SK-N-SH (cell line): ENCODE measurements at regions not wholly inside any gene's neighbourhood (a gene's known extent, or its start where the extent isn't known, plus 50 kb on each side); places are given as distances from the start of the nearest gene placed in this dataset.

ENCODE experiments used
- CTCF ChIA-PET: fragments of 300-600, 350-600 bp; formaldehyde crosslinking; extraction: SDS; loops from one replicate; lab custom pipeline; 2021; lab: Yijun Ruan, JAX
- POLR2A ChIA-PET: fragments of 350-600 bp; sonication (Branson Sonifier 250); formaldehyde crosslinking; extraction: SDS; loops from one replicate; lab custom pipeline; 2020; ENCODE audit warnings: antibody characterized with exemption, inconsistent platforms; lab: Yijun Ruan, JAX
- DNase-seq: peaks from one replicate; pipeline ENCODE4 v3.0.0; 2012
- H2AFZ ChIP-seq: fragments of 200-600 bp; sonication (generic); 2 replicates; pipeline ENCODE4 v1.8.1; 2016; ENCODE audit warnings: antibody characterized with exemption, mild to moderate bottlenecking, low read depth
- H3F3A ChIP-seq: fragments of 200-600 bp; sonication (generic); replicated peaks from 2 replicates; pipeline ENCODE3; 2016; ENCODE audit warnings: antibody characterized with exemption, mild to moderate bottlenecking; ENCODE audit not compliant: insufficient read depth
- H3K27ac ChIP-seq, 2 experiments: fragments of 200-500 bp in 1 of 2; fragments of 200-600 bp in 1 of 2; sonication (Bioruptor generic) in 1 of 2; sonication (generic), shearing (Covaris generic) in 1 of 2; 2 replicates each; pipeline versions ENCODE4 v1.5.1 to v1.6.1; 2014 to 2016; ENCODE audit warnings: low read depth in 2 of 2, inconsistent platforms in 1 of 2, low read length in 1 of 2, mild to moderate bottlenecking in 1 of 2, mixed read lengths in 1 of 2
- H3K27me3 ChIP-seq: fragments of 200-600 bp; sonication (generic), shearing (Covaris generic); 2 replicates; pipeline ENCODE4 v1.6.1; 2016; ENCODE audit warnings: mixed run types; ENCODE audit not compliant: insufficient read depth
- H3K36me3 ChIP-seq, 2 experiments: fragments of 200-500 bp in 1 of 2; fragments of 200-600 bp in 1 of 2; sonication (Bioruptor generic) in 1 of 2; sonication (generic) in 1 of 2; replicated peaks in 1 of 2; 2 replicates each; pipeline versions ENCODE3 to v1.5.1; 2014 to 2016; ENCODE audit warnings: low read length in 1 of 2, mild to moderate bottlenecking in 1 of 2; ENCODE audit not compliant: insufficient read depth in 2 of 2, control insufficient read depth in 1 of 2
- H3K4me1 ChIP-seq, 2 experiments: fragments of 200-500 bp in 1 of 2; fragments of 200-600 bp in 1 of 2; sonication (Bioruptor generic) in 1 of 2; sonication (generic), shearing (Covaris generic) in 1 of 2; 2 replicates each; pipeline versions ENCODE4 v1.5.1 to v1.6.1; 2014 to 2016; ENCODE audit warnings: low read depth in 1 of 2, low read length in 1 of 2, mixed run types in 1 of 2; ENCODE audit not compliant: insufficient read depth in 2 of 2, control insufficient read depth in 1 of 2
- H3K4me2 ChIP-seq: fragments of 200-600 bp; sonication (generic), shearing (Covaris generic); 2 replicates; pipeline ENCODE4 v1.6.1; 2017; ENCODE audit warnings: mixed run types
- H3K4me3 ChIP-seq, 2 experiments: fragments of 200-500 bp in 1 of 2; fragments of 200-600 bp in 1 of 2; sonication (Bioruptor generic) in 1 of 2; sonication (generic), shearing (Covaris generic) in 1 of 2; 2 replicates each; pipeline versions ENCODE4 v1.5.1 to v1.8.1; 2014 to 2016; ENCODE audit warnings: low read depth in 2 of 2, inconsistent platforms in 1 of 2, low read length in 1 of 2, mild to moderate bottlenecking in 1 of 2, mixed read lengths in 1 of 2, moderate library complexity in 1 of 2
- H3K79me2 ChIP-seq: fragments of 200-600 bp; sonication (generic); 2 replicates; pipeline ENCODE4 v1.8.1; 2017; ENCODE audit warnings: mild to moderate bottlenecking; ENCODE audit not compliant: insufficient read depth
- H3K9ac ChIP-seq: fragments of 200-600 bp; sonication (generic); 2 replicates; pipeline ENCODE4 v1.6.1; 2017; ENCODE audit warnings: mixed run types
- H3K9me2 ChIP-seq: fragments of 200-600 bp; sonication (generic); 2 replicates; pipeline ENCODE4 v1.6.1; 2017; ENCODE audit warnings: mixed run types
- H3K9me3 ChIP-seq: fragments of 200-600 bp; sonication (generic); 2 replicates; pipeline ENCODE4 v1.6.1; 2017; ENCODE audit warnings: mixed run types, mild to moderate bottlenecking, moderate library complexity
- H4K20me1 ChIP-seq: fragments of 200-600 bp; sonication (generic); 2 replicates; pipeline ENCODE4 v1.6.1; 2017; ENCODE audit warnings: mild to moderate bottlenecking, mixed run types; ENCODE audit not compliant: insufficient read depth
- CTCF ChIP-seq: fragments of 200-600 bp; sonication (generic); IDR thresholded peaks from 2 replicates; pipeline ENCODE4 v1.6.1; 2017; ENCODE audit warnings: antibody characterized with exemption, mild to moderate bottlenecking, moderate library complexity
- ELF1 ChIP-seq: IDR thresholded peaks from 2 replicates; pipeline ENCODE4 v1.4.0; 2012
- EP300 ChIP-seq, 2 experiments: IDR thresholded peaks; 2 replicates each; pipeline versions ENCODE4 v1.4.0 to v1.6.1; 2012; ENCODE audit warnings: borderline replicate concordance in 1 of 2, low read depth in 1 of 2, low read length in 1 of 2
- EZH2phosphoT487 ChIP-seq: fragments of 200-600 bp; sonication (generic); IDR thresholded peaks from 2 replicates; pipeline ENCODE4 v1.6.1; 2017; ENCODE audit warnings: low read depth, mixed run types, mild to moderate bottlenecking, antibody characterized with exemption, moderate library complexity, borderline replicate concordance
- FOSL2 ChIP-seq: IDR thresholded peaks from 2 replicates; pipeline ENCODE4 v1.4.0; 2012; ENCODE audit warnings: low read depth, mild to moderate bottlenecking, moderate library complexity, borderline replicate concordance
- FOXJ3 ChIP-seq: sonication (generic); formaldehyde crosslinking; IDR thresholded peaks from 2 replicates; pipeline ENCODE4 v1.5.1; 2020; ENCODE audit warnings: mild to moderate bottlenecking, missing genetic modification reagents
- FOXM1 ChIP-seq: IDR thresholded peaks from 2 replicates; pipeline ENCODE4 v1.4.0; 2012; ENCODE audit warnings: low read depth, mild to moderate bottlenecking
- GABPA ChIP-seq: IDR thresholded peaks from 2 replicates; pipeline ENCODE4 v1.4.0; 2012; ENCODE audit warnings: low read depth, mild to moderate bottlenecking
- MEF2A ChIP-seq: IDR thresholded peaks from 2 replicates; pipeline ENCODE4 v1.4.0; 2012; ENCODE audit warnings: low read depth, borderline replicate concordance
- NFIC ChIP-seq: IDR thresholded peaks from 2 replicates; pipeline ENCODE4 v1.4.0; 2012; ENCODE audit warnings: borderline replicate concordance
- NRF1 ChIP-seq: IDR thresholded peaks from 2 replicates; pipeline ENCODE4 v1.6.1; 2012; ENCODE audit warnings: low read depth, mild to moderate bottlenecking, low read length
- RAD21 ChIP-seq: IDR thresholded peaks from 2 replicates; pipeline ENCODE4 v1.6.1; 2012; ENCODE audit warnings: mild to moderate bottlenecking, low read length
- RCOR1 ChIP-seq: fragments of 150-350 bp; IDR thresholded peaks from 2 replicates; pipeline ENCODE4 v1.6.1; 2017; ENCODE audit warnings: antibody characterized with exemption, low read length
- RFX5 ChIP-seq: IDR thresholded peaks from 2 replicates; pipeline ENCODE4 v1.6.1; 2012; ENCODE audit warnings: mild to moderate bottlenecking, improper control_type of control experiment, low read length
- RXRA ChIP-seq: IDR thresholded peaks from 2 replicates; pipeline ENCODE4 v1.4.0; 2012; ENCODE audit warnings: low read depth, mild to moderate bottlenecking, borderline replicate concordance
- SIN3A ChIP-seq: IDR thresholded peaks from 2 replicates; pipeline ENCODE4 v1.6.1; 2012; ENCODE audit warnings: low read depth, mild to moderate bottlenecking, low read length, moderate library complexity, borderline replicate concordance
- SMC3 ChIP-seq: IDR thresholded peaks from 2 replicates; pipeline ENCODE4 v1.6.1; 2012; ENCODE audit warnings: low read depth, low read length, improper control_type of control experiment
- TCF12 ChIP-seq: IDR thresholded peaks from 2 replicates; pipeline ENCODE4 v1.4.0; 2012
- YY1 ChIP-seq: IDR thresholded peaks from 2 replicates; pipeline ENCODE4 v1.4.0; 2012; ENCODE audit warnings: low read depth, mild to moderate bottlenecking
- WGBS: methylation state at CpG from one replicate; pipeline ENCODE4 v1.1.6; 2017; ENCODE audit warnings: low lambda C conversion rate; 5-methylcytosine and 5-hydroxymethylcytosine counted together
- TF ChIP-seq, protein P1 (sequence below): IDR thresholded peaks from 2 replicates; pipeline ENCODE4; 2012
- TF ChIP-seq, protein P2 (sequence below): IDR thresholded peaks from 2 replicates; pipeline ENCODE4 v1.4.0; 2012; ENCODE audit warnings: low read depth
- TF ChIP-seq, protein P3 (sequence below): IDR thresholded peaks from 2 replicates; pipeline ENCODE4 v1.4.0; 2012; ENCODE audit warnings: low read depth, borderline replicate concordance
- TF ChIP-seq, protein P4 (sequence below): IDR thresholded peaks from 2 replicates; pipeline ENCODE4 v1.4.0; 2012; ENCODE audit warnings: low read depth, borderline replicate concordance

GRCh38 chr17:31646642-31647041 lies 212.4 kb downstream of the COPRS start:
- no peak overlapping the region for H3K4me3 ChIP-seq
- H3K27ac ChIP-seq, result no peak overlapping the region
- POLR2A ChIA-PET, result no interaction called here
- TF ChIP-seq RCOR1, result no peak
- no peak for TF ChIP-seq EP300 (IDR thresholded peaks at IDR 0.05; ENCODE audit: borderline replicate concordance in 1 of 2, low read depth in 1 of 2, low read length in 1 of 2)
- TF ChIP-seq GABPA, result no peak
- no peak for TF ChIP-seq FOSL2
- TF ChIP-seq FOXJ3 (CRISPR knock-in tag), result no peak
- no peak for TF ChIP-seq NRF1
- TF ChIP-seq RFX5, result no peak
- no peak for TF ChIP-seq MEF2A
- TF ChIP-seq EZH2phosphoT487, result no peak
- TF ChIP-seq YY1, result no peak
- TF ChIP-seq, protein P1, sequence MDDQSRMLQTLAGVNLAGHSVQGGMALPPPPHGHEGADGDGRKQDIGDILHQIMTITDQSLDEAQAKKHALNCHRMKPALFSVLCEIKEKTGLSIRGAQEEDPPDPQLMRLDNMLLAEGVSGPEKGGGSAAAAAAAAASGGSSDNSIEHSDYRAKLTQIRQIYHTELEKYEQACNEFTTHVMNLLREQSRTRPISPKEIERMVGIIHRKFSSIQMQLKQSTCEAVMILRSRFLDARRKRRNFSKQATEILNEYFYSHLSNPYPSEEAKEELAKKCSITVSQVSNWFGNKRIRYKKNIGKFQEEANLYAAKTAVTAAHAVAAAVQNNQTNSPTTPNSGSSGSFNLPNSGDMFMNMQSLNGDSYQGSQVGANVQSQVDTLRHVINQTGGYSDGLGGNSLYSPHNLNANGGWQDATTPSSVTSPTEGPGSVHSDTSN, result no peak
- TF ChIP-seq TCF12, result no peak
- TF ChIP-seq ELF1, result no peak
- TF ChIP-seq CTCF, result no peak
- TF ChIP-seq NFIC, result no peak
- no peaks in the 10 kb centered on the region for H3K4me1 ChIP-seq
- no peak for DNase-seq
- H3F3A ChIP-seq, result no peaks in the 10 kb centered on the region
- H3K4me2 ChIP-seq, result no peak overlapping the region
- H3K79me2 ChIP-seq, result no peaks in the 10 kb centered on the region
- CTCF ChIA-PET, result no interaction called here
- no peaks in the 10 kb centered on the region for H4K20me1 ChIP-seq
- no peaks in the 10 kb centered on the region for H3K9me2 ChIP-seq
- no peaks in the 10 kb centered on the region for H3K27me3 ChIP-seq
- 35% methylated on average over 2 of the region's 2 CpGs for WGBS
- H3K36me3 ChIP-seq, result no peaks in the 10 kb centered on the region
- H3K9ac ChIP-seq, result no peak overlapping the region
- H3K9me3 ChIP-seq, result no peaks in the 10 kb centered on the region
- H2AFZ ChIP-seq, result no peak overlapping the region

DNA sequence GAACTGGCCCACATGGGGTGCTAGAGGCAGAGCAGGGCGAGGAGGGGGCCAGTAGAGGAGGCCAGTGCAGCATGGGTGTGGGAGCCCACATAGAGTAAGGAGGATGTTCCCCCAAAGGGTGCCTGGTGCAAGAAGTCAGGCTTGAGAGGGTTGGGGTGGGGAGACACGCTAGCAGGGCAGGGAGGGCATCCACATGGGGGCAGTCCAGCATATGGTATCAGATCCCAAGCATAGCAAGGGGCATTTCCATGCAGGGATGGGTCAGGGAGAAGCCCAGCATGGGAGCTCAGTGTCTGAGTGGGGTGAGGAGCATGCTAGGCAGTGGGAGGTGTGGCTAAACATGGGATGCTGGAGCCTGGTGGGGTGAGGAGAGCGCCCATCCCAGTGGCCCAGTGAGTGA lies 213.7 kb downstream of the COPRS start:
- Histone ChIP-seq H3K36me3 (no peaks in the 10 kb centered on the region), H3K27me3 (no peaks in the 10 kb centered on the region), H3K4me2 (no peak overlapping the region), H3K79me2 (no peaks in the 10 kb centered on the region), H2AFZ (no peak overlapping the region), H3K9me3 (no peaks in the 10 kb centered on the region), H3K9ac (no peak overlapping the region), H3K4me1 (no peaks in the 10 kb centered on the region), H4K20me1 (no peaks in the 10 kb centered on the region), H3K9me2 (no peaks in the 10 kb centered on the region), H3K4me3 (no peak overlapping the region), H3K27ac (no peak overlapping the region), H3F3A (no peaks in the 10 kb centered on the region)
- DNase-seq, result no peak
- ChIA-PET CTCF (no interaction called here), POLR2A (no interaction called here)
- 41% methylated on average over 3 of the region's 3 CpGs for WGBS
- TF ChIP-seq, protein P2, sequence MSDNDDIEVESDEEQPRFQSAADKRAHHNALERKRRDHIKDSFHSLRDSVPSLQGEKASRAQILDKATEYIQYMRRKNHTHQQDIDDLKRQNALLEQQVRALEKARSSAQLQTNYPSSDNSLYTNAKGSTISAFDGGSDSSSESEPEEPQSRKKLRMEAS, result no peak
- no peak for TF ChIP-seq RAD21
- TF ChIP-seq SIN3A, result no peak
- no peak for TF ChIP-seq FOXM1
- no peak for TF ChIP-seq FOXJ3 (CRISPR knock-in tag)
- TF ChIP-seq EP300 (IDR thresholded peaks at IDR 0.05; ENCODE audit: borderline replicate concordance in 1 of 2, low read depth in 1 of 2, low read length in 1 of 2), result no peak
- no peak for TF ChIP-seq ELF1
- no peak for TF ChIP-seq EZH2phosphoT487
- TF ChIP-seq GABPA, result no peak
- TF ChIP-seq, protein P3, sequence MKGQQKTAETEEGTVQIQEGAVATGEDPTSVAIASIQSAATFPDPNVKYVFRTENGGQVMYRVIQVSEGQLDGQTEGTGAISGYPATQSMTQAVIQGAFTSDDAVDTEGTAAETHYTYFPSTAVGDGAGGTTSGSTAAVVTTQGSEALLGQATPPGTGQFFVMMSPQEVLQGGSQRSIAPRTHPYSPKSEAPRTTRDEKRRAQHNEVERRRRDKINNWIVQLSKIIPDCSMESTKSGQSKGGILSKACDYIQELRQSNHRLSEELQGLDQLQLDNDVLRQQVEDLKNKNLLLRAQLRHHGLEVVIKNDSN, result no peak
- TF ChIP-seq NRF1, result no peak
- TF ChIP-seq, protein P4, sequence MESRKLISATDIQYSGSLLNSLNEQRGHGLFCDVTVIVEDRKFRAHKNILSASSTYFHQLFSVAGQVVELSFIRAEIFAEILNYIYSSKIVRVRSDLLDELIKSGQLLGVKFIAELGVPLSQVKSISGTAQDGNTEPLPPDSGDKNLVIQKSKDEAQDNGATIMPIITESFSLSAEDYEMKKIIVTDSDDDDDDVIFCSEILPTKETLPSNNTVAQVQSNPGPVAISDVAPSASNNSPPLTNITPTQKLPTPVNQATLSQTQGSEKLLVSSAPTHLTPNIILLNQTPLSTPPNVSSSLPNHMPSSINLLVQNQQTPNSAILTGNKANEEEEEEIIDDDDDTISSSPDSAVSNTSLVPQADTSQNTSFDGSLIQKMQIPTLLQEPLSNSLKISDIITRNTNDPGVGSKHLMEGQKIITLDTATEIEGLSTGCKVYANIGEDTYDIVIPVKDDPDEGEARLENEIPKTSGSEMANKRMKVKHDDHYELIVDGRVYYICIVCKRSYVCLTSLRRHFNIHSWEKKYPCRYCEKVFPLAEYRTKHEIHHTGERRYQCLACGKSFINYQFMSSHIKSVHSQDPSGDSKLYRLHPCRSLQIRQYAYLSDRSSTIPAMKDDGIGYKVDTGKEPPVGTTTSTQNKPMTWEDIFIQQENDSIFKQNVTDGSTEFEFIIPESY, result no peak
- TF ChIP-seq SMC3, result no peak
- no peak for TF ChIP-seq RXRA
- no peak for TF ChIP-seq RCOR1
